ENCODE measurements at regions not wholly inside any gene's neighbourhood (a gene's known extent, or its start where the extent isn't known, plus 50 kb on each side); places are given as distances from the start of the nearest gene placed in this dataset.

- Mint-ChIP-seq H3K4me1 (ENCODE audit: low read depth, unreplicated experiment) (no peaks in the 10 kb centered on the region), H3K4me3 (ENCODE audit: unreplicated experiment) (no peak overlapping the region), H3K36me3 (ENCODE audit: insufficient read depth, unreplicated experiment) (no peaks in the 10 kb centered on the region), H3K27me3 (ENCODE audit: insufficient read depth, unreplicated experiment) (peaks cover 3% of the 10 kb centered on the region), H3K27ac (ENCODE audit: unreplicated experiment) (no peak overlapping the region), H3K9me3 (ENCODE audit: unreplicated experiment) (no peaks in the 10 kb centered on the region)
- H3K9me3 ChIP-seq = no peaks in the 10 kb centered on the region
- no peaks in the 10 kb centered on the region for H3K27me3 ChIP-seq (replicated peaks; ENCODE audit: control insufficient read depth, insufficient read depth, low read length)
- ChIA-PET POLR2A (no interaction called here), CTCF (no interaction called here)
- no peaks in the 10 kb centered on the region for H3K36me3 ChIP-seq (ENCODE audit: control insufficient read depth, insufficient read depth, low read length)
- intact Hi-C loops (cut with micrococcal nuclease; ENCODE audit: unreplicated experiment) = no loop called here
- H3K4me1 ChIP-seq = no peaks in the 10 kb centered on the region
- DNase-seq = no peak
- H3K4me3 ChIP-seq (ENCODE audit: low read depth, low read length) = no peak overlapping the region
- no TSS peak for BruUV-seq (replicated peaks)
- TF ChIP-seq CTCF (IDR thresholded peaks at IDR 0.05; ENCODE audit: insufficient read depth in 1 of 2, low read depth in 1 of 2, low read length in 1 of 2, severe bottlenecking in 1 of 2, unreplicated experiment in 1 of 2) = no peak
These were observed 103.2 kb downstream of the EBLN2 start for GRCh38 chr3:73164622-73165021.

GRCh38 chr3:73175698-73176097 lies 114.2 kb downstream of the EBLN2 start:
- Mint-ChIP-seq H3K9me3 (ENCODE audit: unreplicated experiment) (no peaks in the 10 kb centered on the region), H3K4me1 (ENCODE audit: low read depth, unreplicated experiment) (peaks cover 5% of the 10 kb centered on the region), H3K27me3 (ENCODE audit: insufficient read depth, unreplicated experiment) (no peaks in the 10 kb centered on the region), H3K27ac (ENCODE audit: unreplicated experiment) (no peak overlapping the region), H3K4me3 (ENCODE audit: unreplicated experiment) (no peak overlapping the region), H3K36me3 (ENCODE audit: insufficient read depth, unreplicated experiment) (no peaks in the 10 kb centered on the region)
- POLR2A ChIA-PET = no interaction called here
- Histone ChIP-seq H3K27me3 (replicated peaks; ENCODE audit: control insufficient read depth, insufficient read depth, low read length) (no peaks in the 10 kb centered on the region), H3K36me3 (ENCODE audit: control insufficient read depth, insufficient read depth, low read length) (no peaks in the 10 kb centered on the region), H3K4me1 (no peaks in the 10 kb centered on the region), H3K4me3 (ENCODE audit: low read depth, low read length) (no peak overlapping the region), H3K9me3 (no peaks in the 10 kb centered on the region)
- BruUV-seq (replicated peaks) = no TSS peak
- intact Hi-C loops (cut with micrococcal nuclease; ENCODE audit: unreplicated experiment) = no loop called here
- no peak for TF ChIP-seq CTCF (IDR thresholded peaks at IDR 0.05; ENCODE audit: insufficient read depth in 1 of 2, low read depth in 1 of 2, low read length in 1 of 2, severe bottlenecking in 1 of 2, unreplicated experiment in 1 of 2)
- CTCF ChIA-PET = no interaction called here
- DNase-seq = no peak

GRCh38 chr3:73176941-73177340 lies 115.5 kb downstream of the EBLN2 start:
- intact Hi-C loops (cut with micrococcal nuclease; ENCODE audit: unreplicated experiment) = no loop called here
- Mint-ChIP-seq H3K9me3 (ENCODE audit: unreplicated experiment) (no peaks in the 10 kb centered on the region), H3K27ac (ENCODE audit: unreplicated experiment) (no peak overlapping the region), H3K27me3 (ENCODE audit: insufficient read depth, unreplicated experiment) (no peaks in the 10 kb centered on the region), H3K36me3 (ENCODE audit: insufficient read depth, unreplicated experiment) (no peaks in the 10 kb centered on the region), H3K4me3 (ENCODE audit: unreplicated experiment) (no peak overlapping the region), H3K4me1 (ENCODE audit: low read depth, unreplicated experiment) (peaks cover 5% of the 10 kb centered on the region)
- TF ChIP-seq CTCF (IDR thresholded peaks at IDR 0.05; ENCODE audit: insufficient read depth in 1 of 2, low read depth in 1 of 2, low read length in 1 of 2, severe bottlenecking in 1 of 2, unreplicated experiment in 1 of 2) = no peak
- H3K36me3 ChIP-seq (ENCODE audit: control insufficient read depth, insufficient read depth, low read length) = no peaks in the 10 kb centered on the region
- no peaks in the 10 kb centered on the region for H3K9me3 ChIP-seq
- CTCF ChIA-PET = no interaction called here
- POLR2A ChIA-PET = no interaction called here
- no peak for DNase-seq
- no peaks in the 10 kb centered on the region for H3K27me3 ChIP-seq (replicated peaks; ENCODE audit: control insufficient read depth, insufficient read depth, low read length)
- no peak overlapping the region for H3K4me3 ChIP-seq (ENCODE audit: low read depth, low read length)
- no peaks in the 10 kb centered on the region for H3K4me1 ChIP-seq
- BruUV-seq (replicated peaks) = no TSS peak

Measured in Caco-2 (cell line).